ENCODE measurements at regions not wholly inside any gene's neighbourhood (a gene's known extent, or its start where the extent isn't known, plus 50 kb on each side); places are given as distances from the start of the nearest gene placed in this dataset.

DNA sequence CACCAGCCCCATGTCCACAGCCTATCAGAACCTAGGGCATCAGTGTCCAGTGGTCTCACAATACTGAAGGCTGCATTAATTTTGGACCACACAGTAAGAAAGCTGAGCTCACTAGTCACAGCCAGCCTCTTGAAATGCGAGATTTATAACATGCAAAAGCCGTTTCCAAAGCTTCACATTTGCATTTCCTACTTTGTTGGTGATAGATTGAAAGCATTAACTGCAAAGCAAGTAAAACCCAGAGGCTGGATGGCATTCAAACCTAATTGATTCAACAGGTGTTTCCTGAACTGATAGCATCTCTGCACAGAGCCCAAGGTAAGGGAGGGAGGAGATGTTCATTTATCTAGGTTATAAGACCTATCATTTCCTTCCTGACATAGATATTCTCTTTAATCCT is 410.1 kb downstream of the OMA1 start:
- no peak for TF ChIP-seq CTCF (IDR thresholded peaks at IDR 0.05; ENCODE audit: low read depth, low read length)
- TF ChIP-seq EZH2phosphoT487 (IDR thresholded peaks at IDR 0.05; ENCODE audit: low read depth) = no peak
